GM12878 (cell line): ENCODE measurements at regions not wholly inside any gene's neighbourhood (a gene's known extent, or its start where the extent isn't known, plus 50 kb on each side); places are given as distances from the start of the nearest gene placed in this dataset.

Experiments used
- ATAC-seq: fragments of 200-7000 bp; cut with Tn5 transposase; 3 replicates; pipeline ENCODE4 v1.9.1; 2020; ENCODE audit warnings: mild to moderate bottlenecking, moderate library complexity
- BruUV-seq: library from RNA; stranded (reverse); fragments of 400-500 nt; replicated peaks from 2 replicates; lab custom pipeline; 2021; lab: Mats Ljungman, UMichigan
- CTCF ChIA-PET: fragments of 300-600 bp; sonication (Branson Sonifier 250); formaldehyde crosslinking; extraction: SDS; loops from one replicate; lab custom pipeline; 2021; ENCODE audit warnings: inconsistent platforms; lab: Yijun Ruan, JAX
- POLR2A ChIA-PET: fragments of 350-600 bp; formaldehyde crosslinking; extraction: SDS; loops from one replicate; lab custom pipeline; 2021; ENCODE audit warnings: inconsistent platforms; lab: Charles Lee
- RAD21 ChIA-PET: fragments of 300-600 bp; sonication (Branson Sonifier 250); formaldehyde crosslinking; loops from one replicate; lab custom pipeline; 2023; ENCODE audit warnings: antibody characterized with exemption; ENCODE audit not compliant: unreplicated experiment; lab: Charles Lee
- SMC1A ChIA-PET: fragments of 300-600 bp; sonication (Branson Sonifier 250); formaldehyde crosslinking; loops from one replicate; lab custom pipeline; 2023; ENCODE audit not compliant: unreplicated experiment, uncharacterized antibody; lab: Charles Lee
- DNase-seq: peaks from one replicate; pipeline ENCODE4 v3.0.0-alpha.2; 2011; ENCODE audit warnings: low read depth, low spot score
- FAIRE-seq: peaks from 3 replicates; lab custom pipeline; 2011; peaks lifted over from hg19 to GRCh38; lab: Jason Lieb, UNC
- H2AFZ ChIP-seq: 2 replicates; pipeline ENCODE4 v1.6.0; 2011; ENCODE audit warnings: low read depth, low read length, control low read depth; ENCODE audit not compliant: control insufficient read depth
- H3K27ac ChIP-seq: 2 replicates; pipeline ENCODE4 v1.5.1; 2011; ENCODE audit warnings: control low read depth; ENCODE audit not compliant: control insufficient read depth, insufficient read depth
- H3K27me3 ChIP-seq, 2 experiments: replicated peaks in 1 of 2; 2 replicates each; pipeline versions ENCODE4 v1.6.0 to v1.6.1; 2011; ENCODE audit warnings: low read length in 1 of 2; ENCODE audit not compliant: control insufficient read depth in 2 of 2, insufficient read depth in 2 of 2
- H3K36me3 ChIP-seq, 2 experiments: 2 replicates each; pipeline ENCODE4 v1.5.1; 2011; ENCODE audit warnings: low read length in 1 of 2; ENCODE audit not compliant: control insufficient read depth in 2 of 2, insufficient read depth in 2 of 2
- H3K4me1 ChIP-seq: 2 replicates; pipeline ENCODE4 v1.6.1; 2011; ENCODE audit warnings: mild to moderate bottlenecking, low read length, moderate library complexity, mixed read lengths; ENCODE audit not compliant: control insufficient read depth, insufficient read depth
- H3K4me2 ChIP-seq: 2 replicates; pipeline ENCODE4 v1.6.0; 2011; ENCODE audit warnings: control low read depth; ENCODE audit not compliant: control insufficient read depth, insufficient read depth
- H3K4me3 ChIP-seq: fragments of 200-600 bp; sonication (generic); 2 replicates; pipeline ENCODE4 v1.5.1; 2016
- H3K79me2 ChIP-seq: 2 replicates; pipeline ENCODE4 v1.6.0; 2011; ENCODE audit warnings: low read length; ENCODE audit not compliant: control insufficient read depth, insufficient read depth
- H3K9ac ChIP-seq: 2 replicates; pipeline ENCODE4 v1.8.0; 2011; ENCODE audit warnings: low read length, control low read depth, mixed read lengths; ENCODE audit not compliant: control insufficient read depth, insufficient read depth
- H3K9me3 ChIP-seq: replicated peaks from 3 replicates; pipeline ENCODE4 v1.5.1; 2011; ENCODE audit warnings: mild to moderate bottlenecking, low read length; ENCODE audit not compliant: control insufficient read depth, insufficient read depth
- H4K20me1 ChIP-seq: 2 replicates; pipeline ENCODE4 v1.6.0; 2011; ENCODE audit not compliant: control insufficient read depth, insufficient read depth
- CHD4 ChIP-seq: fragments of 200-600 bp; sonication (generic); IDR thresholded peaks from 2 replicates; pipeline ENCODE4 v1.6.1; 2016; ENCODE audit warnings: mild to moderate bottlenecking
- KDM1A ChIP-seq: fragments of 200-600 bp; sonication (generic); IDR thresholded peaks from 2 replicates; pipeline ENCODE4 v1.6.1; 2016; ENCODE audit warnings: borderline replicate concordance
- NR2F1 ChIP-seq: fragments of 450-650 bp; conservative IDR thresholded peaks from 2 replicates; pipeline ENCODE4 v1.6.1; 2017; ENCODE audit warnings: mild to moderate bottlenecking
- RAD51 ChIP-seq: fragments of 450-650 bp; IDR thresholded peaks from 2 replicates; pipeline ENCODE4 v1.6.1; 2016; ENCODE audit warnings: moderate library complexity, mild to moderate bottlenecking, inconsistent platforms
- RUNX3 ChIP-seq: IDR thresholded peaks from 2 replicates; pipeline ENCODE4 v1.6.1; 2012; ENCODE audit warnings: low read length, inconsistent platforms
- TBL1XR1 ChIP-seq: IDR thresholded peaks from 2 replicates; pipeline ENCODE4 v1.6.1; 2012; ENCODE audit warnings: low read depth, low read length, improper control_type of control experiment
- WGBS: methylation state at CpG from one replicate; pipeline ENCODE4 v1.1.6; 2016; ENCODE audit warnings: low lambda C conversion rate; ENCODE audit not compliant: insufficient replicate concordance, insufficient coverage; ENCODE audit errors: missing lambda C conversion rate; 5-methylcytosine and 5-hydroxymethylcytosine counted together
- in situ Hi-C: fragments of 300-500 bp; cut with MboI; formaldehyde crosslinking; loops from 9 replicates; pipeline ENCODE4 v1.14.3; 2018; ENCODE audit warnings: mixed read lengths
- intact Hi-C: fragments of 100-400 bp; cut with micrococcal nuclease; formaldehyde crosslinking; loops from one replicate; pipeline ENCODE4 v1.14.2; 2022; ENCODE audit not compliant: unreplicated experiment
- TF ChIP-seq, protein P1 (sequence below): IDR thresholded peaks from 2 replicates; pipeline ENCODE4 v1.6.1; 2012; ENCODE audit warnings: improper control_type of control experiment, low read depth, low read length; ENCODE audit not compliant: insufficient replicate concordance

DNA sequence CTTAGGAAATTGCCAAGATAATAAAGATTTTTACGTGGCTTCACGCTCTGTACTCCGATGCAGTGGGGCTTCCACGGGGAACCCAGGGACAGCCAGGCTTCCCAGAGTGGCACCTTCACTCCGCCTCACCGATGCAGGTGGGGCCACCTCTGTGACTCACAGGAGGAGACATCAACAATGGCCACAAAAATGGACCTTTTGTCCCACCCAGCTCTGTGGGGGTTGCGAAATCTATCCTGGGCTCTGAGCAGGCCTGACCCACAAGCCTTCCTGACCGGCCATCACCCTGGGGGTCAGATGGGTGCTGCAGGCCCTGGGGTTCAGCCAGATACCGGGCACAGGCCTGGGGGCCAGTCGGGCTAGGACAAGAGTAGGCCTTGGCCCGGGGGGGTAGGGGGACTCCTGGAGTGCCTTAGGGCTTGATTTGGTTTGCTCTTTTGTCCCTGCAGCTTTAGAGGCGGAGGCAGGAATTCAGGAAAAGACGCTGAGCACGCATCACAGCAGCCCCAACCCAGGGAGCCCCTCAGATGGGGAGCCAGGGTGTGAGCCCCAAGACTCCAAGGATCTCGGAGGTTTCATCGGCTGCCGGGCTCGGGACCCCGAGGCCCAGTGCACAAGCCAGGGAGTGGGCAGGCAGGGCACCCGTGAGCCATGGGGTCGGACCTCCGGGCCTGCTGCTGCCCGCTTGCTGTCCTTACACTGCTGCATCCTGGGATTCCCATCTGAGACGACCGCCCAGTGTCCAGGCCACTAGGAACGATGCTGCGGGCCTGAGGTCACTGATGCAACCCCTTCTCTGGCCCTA, 136.5 kb upstream of the NKX1-1 start (continued):
- TF ChIP-seq, protein P1, sequence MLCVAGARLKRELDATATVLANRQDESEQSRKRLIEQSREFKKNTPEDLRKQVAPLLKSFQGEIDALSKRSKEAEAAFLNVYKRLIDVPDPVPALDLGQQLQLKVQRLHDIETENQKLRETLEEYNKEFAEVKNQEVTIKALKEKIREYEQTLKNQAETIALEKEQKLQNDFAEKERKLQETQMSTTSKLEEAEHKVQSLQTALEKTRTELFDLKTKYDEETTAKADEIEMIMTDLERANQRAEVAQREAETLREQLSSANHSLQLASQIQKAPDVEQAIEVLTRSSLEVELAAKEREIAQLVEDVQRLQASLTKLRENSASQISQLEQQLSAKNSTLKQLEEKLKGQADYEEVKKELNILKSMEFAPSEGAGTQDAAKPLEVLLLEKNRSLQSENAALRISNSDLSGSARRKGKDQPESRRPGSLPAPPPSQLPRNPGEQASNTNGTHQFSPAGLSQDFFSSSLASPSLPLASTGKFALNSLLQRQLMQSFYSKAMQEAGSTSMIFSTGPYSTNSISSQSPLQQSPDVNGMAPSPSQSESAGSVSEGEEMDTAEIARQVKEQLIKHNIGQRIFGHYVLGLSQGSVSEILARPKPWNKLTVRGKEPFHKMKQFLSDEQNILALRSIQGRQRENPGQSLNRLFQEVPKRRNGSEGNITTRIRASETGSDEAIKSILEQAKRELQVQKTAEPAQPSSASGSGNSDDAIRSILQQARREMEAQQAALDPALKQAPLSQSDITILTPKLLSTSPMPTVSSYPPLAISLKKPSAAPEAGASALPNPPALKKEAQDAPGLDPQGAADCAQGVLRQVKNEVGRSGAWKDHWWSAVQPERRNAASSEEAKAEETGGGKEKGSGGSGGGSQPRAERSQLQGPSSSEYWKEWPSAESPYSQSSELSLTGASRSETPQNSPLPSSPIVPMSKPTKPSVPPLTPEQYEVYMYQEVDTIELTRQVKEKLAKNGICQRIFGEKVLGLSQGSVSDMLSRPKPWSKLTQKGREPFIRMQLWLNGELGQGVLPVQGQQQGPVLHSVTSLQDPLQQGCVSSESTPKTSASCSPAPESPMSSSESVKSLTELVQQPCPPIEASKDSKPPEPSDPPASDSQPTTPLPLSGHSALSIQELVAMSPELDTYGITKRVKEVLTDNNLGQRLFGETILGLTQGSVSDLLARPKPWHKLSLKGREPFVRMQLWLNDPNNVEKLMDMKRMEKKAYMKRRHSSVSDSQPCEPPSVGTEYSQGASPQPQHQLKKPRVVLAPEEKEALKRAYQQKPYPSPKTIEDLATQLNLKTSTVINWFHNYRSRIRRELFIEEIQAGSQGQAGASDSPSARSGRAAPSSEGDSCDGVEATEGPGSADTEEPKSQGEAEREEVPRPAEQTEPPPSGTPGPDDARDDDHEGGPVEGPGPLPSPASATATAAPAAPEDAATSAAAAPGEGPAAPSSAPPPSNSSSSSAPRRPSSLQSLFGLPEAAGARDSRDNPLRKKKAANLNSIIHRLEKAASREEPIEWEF = no peak
- TF ChIP-seq TBL1XR1 = no peak
- no peak for TF ChIP-seq RAD51
- no peak for TF ChIP-seq RUNX3
- no peak for TF ChIP-seq NR2F1

DNA sequence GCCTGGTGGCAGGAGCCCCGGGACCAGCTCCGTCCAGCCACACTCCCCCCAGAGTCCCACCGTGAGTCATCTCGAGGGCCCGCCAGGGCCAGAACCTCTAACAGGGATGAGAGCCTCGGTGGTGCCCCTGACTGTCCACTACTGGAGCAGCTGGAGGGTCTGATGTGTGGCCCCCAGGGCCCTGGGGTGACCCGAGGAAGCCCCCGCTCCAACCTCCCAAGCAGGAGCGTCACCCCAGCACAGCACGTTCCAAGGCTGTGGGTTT, 135.9 kb upstream of the NKX1-1 start:
- CTCF ChIA-PET = no interaction called here
- H2AFZ ChIP-seq = no peak overlapping the region
- H4K20me1 ChIP-seq = no peaks in the 10 kb centered on the region
- no peak overlapping the region for H3K4me3 ChIP-seq
- FAIRE-seq = no peak
- DNase-seq = no peak
- 26% methylated on average over 8 of the region's 10 CpGs for WGBS
- RAD21 ChIA-PET = no interaction called here
- POLR2A ChIA-PET = no interaction called here
- no peaks in the 10 kb centered on the region for H3K79me2 ChIP-seq
- in situ Hi-C loops = no loop called here
- no peak overlapping the region for H3K9ac ChIP-seq
- no peaks in the 10 kb centered on the region for H3K36me3 ChIP-seq
- no peaks in the 10 kb centered on the region for H3K4me1 ChIP-seq
- no peak for TF ChIP-seq KDM1A
- TF ChIP-seq CHD4 = no peak
- H3K27me3 ChIP-seq = no peaks in the 10 kb centered on the region
- ATAC-seq = no peak
- SMC1A ChIA-PET = no interaction called here
- BruUV-seq = no TSS peak
- intact Hi-C loops = no loop called here
- no peak overlapping the region for H3K27ac ChIP-seq
- no peaks in the 10 kb centered on the region for H3K9me3 ChIP-seq
- H3K4me2 ChIP-seq = no peak overlapping the region
